CD14-positive monocyte (primary cell): ENCODE measurements at regions not wholly inside any gene's neighbourhood (a gene's known extent, or its start where the extent isn't known, plus 50 kb on each side); places are given as distances from the start of the nearest gene placed in this dataset.
"Not testable (repeated sequence)": the region's sequence is repeated elsewhere in the genome, so short reads cannot be mapped to it uniquely, and the experiment has no call there.

ENCODE experiments used
- DNase-seq, 3 donors: peaks; one replicate each; pipeline ENCODE4 v3.0.0-alpha.2; 2011 to 2022
- H2AFZ ChIP-seq: 2 replicates; pipeline ENCODE4 v1.6.0; 2012; ENCODE audit warnings: mild to moderate bottlenecking, low read depth, low read length, inconsistent platforms; ENCODE audit not compliant: insufficient read depth, poor library complexity, severe bottlenecking
- H3K27ac ChIP-seq, 2 donors: 1 replicate in 1 of 2; 2 replicates in 1 of 2; pipeline ENCODE4 v1.5.1; 2012 to 2013; ENCODE audit warnings: low read length in 2 of 2, control low read depth in 1 of 2, inconsistent platforms in 1 of 2, low read depth in 1 of 2, mild to moderate bottlenecking in 1 of 2
- H3K27me3 ChIP-seq, 2 donors: one replicate each; pipeline versions ENCODE4 v1.6.0 to v1.6.1; 2011 to 2013; ENCODE audit warnings: low read length in 2 of 2; ENCODE audit not compliant: control insufficient read depth in 2 of 2, insufficient read depth in 2 of 2
- H3K36me3 ChIP-seq, 2 donors: replicated peaks in 1 of 2; 1 replicate in 1 of 2; 2 replicates in 1 of 2; pipeline versions ENCODE4 v1.5.1 to v1.6.1; 2012 to 2013; ENCODE audit warnings: low read length in 2 of 2, control low read depth in 1 of 2, inconsistent platforms in 1 of 2, mild to moderate bottlenecking in 1 of 2; ENCODE audit not compliant: insufficient read depth in 2 of 2, control insufficient read depth in 1 of 2
- H3K4me1 ChIP-seq, 2 donors: 1 replicate in 1 of 2; 2 replicates in 1 of 2; pipeline versions ENCODE4 v1.5.1 to v1.6.1; 2012 to 2013; ENCODE audit warnings: low read length in 2 of 2, control low read depth in 1 of 2, inconsistent platforms in 1 of 2, mild to moderate bottlenecking in 1 of 2, moderate library complexity in 1 of 2; ENCODE audit not compliant: insufficient read depth in 2 of 2, control insufficient read depth in 1 of 2
- H3K4me2 ChIP-seq: replicated peaks from 2 replicates; pipeline ENCODE3; 2012; ENCODE audit warnings: low read length, moderate library complexity, mild to moderate bottlenecking; ENCODE audit not compliant: poor library complexity, severe bottlenecking; ENCODE audit errors: extremely low read depth
- H3K4me3 ChIP-seq, 3 experiments: fragments of 200-600 bp in 1 of 3; sonication (generic) in 1 of 3; replicated peaks in 1 of 3; 1 replicate in 2 of 3; 2 replicates in 1 of 3; pipeline ENCODE4 v1.5.1; 2011 to 2013; ENCODE audit warnings: low read length in 3 of 3, mild to moderate bottlenecking in 3 of 3, control low read depth in 2 of 3, low read depth in 2 of 3, inconsistent platforms in 1 of 3, moderate library complexity in 1 of 3
- H3K79me2 ChIP-seq: 2 replicates; pipeline ENCODE4 v1.6.0; 2012; ENCODE audit warnings: mild to moderate bottlenecking, control low read depth, inconsistent platforms, low read length, moderate library complexity; ENCODE audit not compliant: insufficient read depth
- H3K9ac ChIP-seq: 2 replicates; pipeline ENCODE4 v1.6.0; 2017; ENCODE audit warnings: low read length, mild to moderate bottlenecking; ENCODE audit not compliant: insufficient read depth, poor library complexity, severe bottlenecking
- H3K9me3 ChIP-seq, 2 donors: replicated peaks in 1 of 2; 1 replicate in 1 of 2; 2 replicates in 1 of 2; pipeline versions ENCODE4 v1.5.1 to v1.6.1; 2012 to 2013; ENCODE audit warnings: low read length in 2 of 2, control low read depth in 1 of 2; ENCODE audit not compliant: control insufficient read depth in 1 of 2, insufficient read depth in 1 of 2
- H4K20me1 ChIP-seq: 2 replicates; pipeline ENCODE4 v1.6.0; 2012; ENCODE audit warnings: mild to moderate bottlenecking, low read length, control low read depth, moderate library complexity; ENCODE audit not compliant: insufficient read depth
- H3K27ac Mint-ChIP-seq, 7 donors: one replicate each; pipeline ENCODE4 v1.8.0; 2020; ENCODE audit warnings: mild to moderate bottlenecking in 7 of 7, mixed read lengths in 7 of 7, moderate library complexity in 6 of 7, inconsistent platforms in 2 of 7
- H3K27me3 Mint-ChIP-seq, 3 donors: one replicate each; pipeline ENCODE4 v1.8.0; 2021 to 2022; ENCODE audit warnings: low read depth in 3 of 3, mild to moderate bottlenecking in 3 of 3, mixed read lengths in 3 of 3, moderate library complexity in 3 of 3, inconsistent platforms in 1 of 3
- H3K36me3 Mint-ChIP-seq, 2 donors: one replicate each; pipeline ENCODE4 v1.8.0; 2020; ENCODE audit warnings: mixed read lengths in 2 of 2, inconsistent platforms in 1 of 2, mild to moderate bottlenecking in 1 of 2
- H3K4me1 Mint-ChIP-seq: one replicate; pipeline ENCODE4 v1.8.0; 2020; ENCODE audit warnings: mild to moderate bottlenecking, mixed read lengths
- H3K4me3 Mint-ChIP-seq, 2 donors: one replicate each; pipeline ENCODE4 v1.8.0; 2020; ENCODE audit warnings: mild to moderate bottlenecking in 2 of 2, mixed read lengths in 2 of 2, moderate library complexity in 1 of 2
- H3K9me3 Mint-ChIP-seq, 7 donors: one replicate each; pipeline ENCODE4 v1.8.0; 2020 to 2022; ENCODE audit warnings: mixed read lengths in 7 of 7, mild to moderate bottlenecking in 6 of 7, moderate library complexity in 6 of 7, inconsistent platforms in 2 of 7
- WGBS: methylation state at CpG from one replicate; pipeline ENCODE4 v1.1.5; 2013; ENCODE audit warnings: missing lambda C conversion rate; ENCODE audit not compliant: insufficient coverage; 5-methylcytosine and 5-hydroxymethylcytosine counted together
- intact Hi-C, 2 donors: fragments of 100-400 bp; cut with micrococcal nuclease; formaldehyde crosslinking; loops; one replicate each; pipeline versions ENCODE4 v1.15.0 to v1.15.1; 2023
- TF ChIP-seq, protein P1 (sequence below): fragments of 200-600 bp; IDR thresholded peaks from one replicate; pipeline ENCODE4 v1.8.0; 2022; ENCODE audit warnings: antibody characterized with exemption, mild to moderate bottlenecking

- no peaks in the 10 kb centered on the region for H3K27me3 ChIP-seq
Measured at GRCh38 chr1:221972276-221973235, 230.7 kb upstream of the DUSP10 start.

GRCh38 chr1:221971035-221971434 is 229.1 kb upstream of the DUSP10 start:
- H3K4me3 Mint-ChIP-seq, H3K9ac ChIP-seq, H3K9me3 Mint-ChIP-seq, H3K27ac ChIP-seq, H4K20me1 ChIP-seq, intact Hi-C loops, H3K27me3 ChIP-seq, H3K27me3 Mint-ChIP-seq, H3K36me3 ChIP-seq, H3K4me2 ChIP-seq, H3K4me3 ChIP-seq, H3K9me3 ChIP-seq, H2AFZ ChIP-seq, H3K79me2 ChIP-seq, DNase-seq, H3K27ac Mint-ChIP-seq: not testable (repeated sequence)
- peaks cover 4 to 13% of the 10 kb centered on the region in 2 donors for H3K36me3 Mint-ChIP-seq
- peaks cover 30 to 40% of the 10 kb centered on the region in 2 donors for H3K4me1 ChIP-seq
- H3K4me1 Mint-ChIP-seq = peaks cover 43% of the 10 kb centered on the region
- WGBS = no CpG with 5 or more reads among the region's 8 CpGs

More at GRCh38 chr1:221972276-221973235, 230.7 kb upstream of the DUSP10 start:
- no peaks in the 10 kb centered on the region for H3K9me3 ChIP-seq
- H3K79me2 ChIP-seq = no peaks in the 10 kb centered on the region
- no peak overlapping the region for H2AFZ ChIP-seq
- DNase-seq = no peak
- no peaks in the 10 kb centered on the region for H4K20me1 ChIP-seq
- H3K4me3 Mint-ChIP-seq = no peak overlapping the region
- H3K27ac Mint-ChIP-seq = peak overlapping the region in 1 of 7 donors; percentile 6
- WGBS = no CpG with 5 or more reads among the region's 10 CpGs
- H3K9ac ChIP-seq = no peak overlapping the region
- H3K36me3 ChIP-seq = no peaks in the 10 kb centered on the region
- peaks cover 38% of the 10 kb centered on the region for H3K4me1 Mint-ChIP-seq
- H3K9me3 Mint-ChIP-seq = peaks cover 0 to 2% (median 0%) of the 10 kb centered on the region in 7 donors
- H3K36me3 Mint-ChIP-seq = peaks cover 3 to 4% of the 10 kb centered on the region in 2 donors
- intact Hi-C loops = no loop called here
- peaks cover 0 to under 1% (median 0%) of the 10 kb centered on the region in 3 donors for H3K27me3 Mint-ChIP-seq
- H3K4me2 ChIP-seq = no peak overlapping the region
- H3K4me1 ChIP-seq = peaks cover 30 to 37% of the 10 kb centered on the region in 2 donors
- TF ChIP-seq, protein P1, sequence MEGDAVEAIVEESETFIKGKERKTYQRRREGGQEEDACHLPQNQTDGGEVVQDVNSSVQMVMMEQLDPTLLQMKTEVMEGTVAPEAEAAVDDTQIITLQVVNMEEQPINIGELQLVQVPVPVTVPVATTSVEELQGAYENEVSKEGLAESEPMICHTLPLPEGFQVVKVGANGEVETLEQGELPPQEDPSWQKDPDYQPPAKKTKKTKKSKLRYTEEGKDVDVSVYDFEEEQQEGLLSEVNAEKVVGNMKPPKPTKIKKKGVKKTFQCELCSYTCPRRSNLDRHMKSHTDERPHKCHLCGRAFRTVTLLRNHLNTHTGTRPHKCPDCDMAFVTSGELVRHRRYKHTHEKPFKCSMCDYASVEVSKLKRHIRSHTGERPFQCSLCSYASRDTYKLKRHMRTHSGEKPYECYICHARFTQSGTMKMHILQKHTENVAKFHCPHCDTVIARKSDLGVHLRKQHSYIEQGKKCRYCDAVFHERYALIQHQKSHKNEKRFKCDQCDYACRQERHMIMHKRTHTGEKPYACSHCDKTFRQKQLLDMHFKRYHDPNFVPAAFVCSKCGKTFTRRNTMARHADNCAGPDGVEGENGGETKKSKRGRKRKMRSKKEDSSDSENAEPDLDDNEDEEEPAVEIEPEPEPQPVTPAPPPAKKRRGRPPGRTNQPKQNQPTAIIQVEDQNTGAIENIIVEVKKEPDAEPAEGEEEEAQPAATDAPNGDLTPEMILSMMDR = no peak
- H3K27ac ChIP-seq = no peak overlapping the region
- H3K4me3 ChIP-seq = no peak overlapping the region

GRCh38 chr1:221969298-221969858 is 227.5 kb upstream of the DUSP10 start:
- H3K36me3 ChIP-seq, H3K27ac Mint-ChIP-seq, intact Hi-C loops, H3K4me3 Mint-ChIP-seq, H3K9ac ChIP-seq, H3K9me3 Mint-ChIP-seq, H3K27me3 ChIP-seq, H2AFZ ChIP-seq, DNase-seq, H3K36me3 Mint-ChIP-seq, H3K27me3 Mint-ChIP-seq, H3K9me3 ChIP-seq, H4K20me1 ChIP-seq, H3K79me2 ChIP-seq: not testable (repeated sequence)
- H3K4me2 ChIP-seq = peak overlapping the region; percentile 36
- peak overlapping the region; percentile 32 to 66 for H3K27ac ChIP-seq
- H3K4me1 ChIP-seq = peaks cover 19 to 28% of the 10 kb centered on the region in 2 donors
- 54% methylated on average over 4 of the region's 6 CpGs for WGBS
- H3K4me3 ChIP-seq = peak overlapping the region in 1 of 3 experiments; percentile 34
- peaks cover 30% of the 10 kb centered on the region for H3K4me1 Mint-ChIP-seq
